Panc1 (cell line): ENCODE measurements at regions not wholly inside any gene's neighbourhood (a gene's known extent, or its start where the extent isn't known, plus 50 kb on each side); places are given as distances from the start of the nearest gene placed in this dataset.

ENCODE experiments used
- ATAC-seq: fragments of 200-7000 bp; cut with Tn5 transposase; 2 replicates; pipeline ENCODE4 v1.9.1; 2020; ENCODE audit warnings: mild to moderate bottlenecking, moderate library complexity
- BruUV-seq: library from RNA; stranded (reverse); fragments of 400-500 nt; replicated peaks from 2 replicates; lab custom pipeline; 2021; lab: Mats Ljungman, UMichigan
- CTCF ChIA-PET: fragments of 300-600 bp; sonication (Branson Sonifier 250); formaldehyde crosslinking; loops from one replicate; lab custom pipeline; 2022; ENCODE audit warnings: antibody characterized with exemption; lab: Charles Lee
- POLR2A ChIA-PET: fragments of 300-600 bp; sonication (Branson Sonifier 250); formaldehyde crosslinking; loops from one replicate; lab custom pipeline; 2022; ENCODE audit warnings: antibody characterized with exemption; lab: Charles Lee
- DNase-seq: peaks from one replicate; pipeline ENCODE4 v3.0.0-alpha.2; 2010; ENCODE audit warnings: low read depth, low spot score
- H3K27ac ChIP-seq: 2 replicates; pipeline ENCODE4 v1.5.1; 2011; ENCODE audit warnings: mild to moderate bottlenecking, low read length, inconsistent platforms
- H3K27me3 ChIP-seq: fragments of 200-500 bp; sonication (Bioruptor generic); 2 replicates; pipeline ENCODE4 v1.6.0; 2014; ENCODE audit warnings: low read length, inconsistent platforms; ENCODE audit not compliant: control insufficient read depth, insufficient read depth
- H3K36me3 ChIP-seq: fragments of 200-500 bp; sonication (Bioruptor generic); 2 replicates; pipeline ENCODE4 v1.5.1; 2014; ENCODE audit warnings: inconsistent platforms, mild to moderate bottlenecking, low read length, moderate library complexity; ENCODE audit not compliant: control insufficient read depth, insufficient read depth
- H3K4me1 ChIP-seq: 2 replicates; pipeline ENCODE4 v1.5.1; 2011; ENCODE audit warnings: inconsistent platforms, mild to moderate bottlenecking, low read length, moderate library complexity; ENCODE audit not compliant: control insufficient read depth, insufficient read depth
- H3K4me3 ChIP-seq, 2 experiments: 2 replicates each; pipeline ENCODE4 v1.5.1; 2011 to 2012; ENCODE audit warnings: low read depth in 2 of 2, low read length in 2 of 2, mild to moderate bottlenecking in 2 of 2, inconsistent platforms in 1 of 2, moderate library complexity in 1 of 2
- H3K9me3 ChIP-seq: fragments of 200-500 bp; sonication (Bioruptor generic); 2 replicates; pipeline ENCODE4 v1.5.1; 2014; ENCODE audit warnings: low read depth, mild to moderate bottlenecking, inconsistent platforms, low read length, moderate library complexity; ENCODE audit not compliant: control insufficient read depth, insufficient read depth
- CTCF ChIP-seq: fragments of 450-650 bp; IDR thresholded peaks from 2 replicates; pipeline ENCODE4 v1.5.1; 2017; ENCODE audit warnings: mild to moderate bottlenecking
- POLR2AphosphoS5 ChIP-seq: IDR thresholded peaks from 2 replicates; pipeline ENCODE4 v1.6.1; 2012; ENCODE audit warnings: mild to moderate bottlenecking, low read depth, low read length, moderate library complexity
- REST ChIP-seq, 2 experiments: IDR thresholded peaks; 2 replicates each; pipeline ENCODE4 v1.6.1; 2011 to 2012; ENCODE audit warnings: low read depth in 2 of 2, control low read depth in 1 of 2, low read length in 1 of 2, mild to moderate bottlenecking in 1 of 2, moderate library complexity in 1 of 2; ENCODE audit not compliant: insufficient read depth in 1 of 2
- SIN3A ChIP-seq: IDR thresholded peaks from 2 replicates; pipeline ENCODE4 v1.6.1; 2012; ENCODE audit warnings: low read depth, mild to moderate bottlenecking, low read length, moderate library complexity, borderline replicate concordance; ENCODE audit not compliant: insufficient read depth
- TCF7L2 ChIP-seq: IDR thresholded peaks from 2 replicates; pipeline ENCODE4 v1.6.1; 2011; ENCODE audit warnings: mild to moderate bottlenecking, low read depth, low read length, inconsistent platforms
- in situ Hi-C: cut with HindIII; loops from 2 replicates; pipeline ENCODE4 v1.10.0; 2016; ENCODE audit warnings: low sequenced_read_pairs, low pct_unique_long_range_greater_than_20kb
- intact Hi-C: fragments of 100-400 bp; cut with micrococcal nuclease; formaldehyde crosslinking; loops from one replicate; pipeline ENCODE4 v1.10.0; 2022; ENCODE audit not compliant: unreplicated experiment

GRCh38 chr5:42351956-42352355, 71.3 kb upstream of the GHR start:
- DNase-seq (no peak), ATAC-seq (no peak)
- ChIA-PET CTCF (no interaction called here), POLR2A (interaction anchor here (0.6 kb wide), 1 partner anchor 9 kb away, joined by 7 read pairs; no protein-coding TSS in a partner anchor)
- Histone ChIP-seq H3K27ac (no peak overlapping the region), H3K27me3 (no peaks in the 10 kb centered on the region), H3K9me3 (0 out of 2 replicates have a peak, but pooled peaks cover 4% of the 10 kb centered on the region), H3K36me3 (no peaks in the 10 kb centered on the region), H3K4me3 (no peak overlapping the region), H3K4me1 (no peaks in the 10 kb centered on the region)
- no TSS peak for BruUV-seq
- TF ChIP-seq SIN3A, result no peak
- TF ChIP-seq REST (IDR thresholded peaks at IDR 0.05; ENCODE audit: insufficient read depth in 1 of 2, low read depth in 2 of 2, low read length in 1 of 2), result no peak
- no peak for TF ChIP-seq TCF7L2
- TF ChIP-seq POLR2AphosphoS5, result no peak
- no peak for TF ChIP-seq CTCF
- in situ Hi-C loops (no loop called here), intact Hi-C loops (no loop called here)

GRCh38 chr5:42360056-42360455, 63.2 kb upstream of the GHR start:
- CTCF ChIA-PET, result no interaction called here
- no peak for ATAC-seq
- Histone ChIP-seq H3K4me1 (no peaks in the 10 kb centered on the region), H3K27ac (no peak overlapping the region), H3K36me3 (no peaks in the 10 kb centered on the region), H3K4me3 (no peak overlapping the region), H3K9me3 (no peaks in the 10 kb centered on the region), H3K27me3 (no peaks in the 10 kb centered on the region)
- no peak for TF ChIP-seq CTCF
- TF ChIP-seq POLR2AphosphoS5, result no peak
- TF ChIP-seq TCF7L2, result no peak
- no peak for TF ChIP-seq REST (IDR thresholded peaks at IDR 0.05; ENCODE audit: insufficient read depth in 1 of 2, low read depth in 2 of 2, low read length in 1 of 2)
- TF ChIP-seq SIN3A, result no peak
- no peak for DNase-seq
- BruUV-seq, result no TSS peak
- POLR2A ChIA-PET, result no interaction called here
- intact Hi-C loops (no loop called here), in situ Hi-C loops (no loop called here)
